ENCODE measurements at regions not wholly inside any gene's neighbourhood (a gene's known extent, or its start where the extent isn't known, plus 50 kb on each side); places are given as distances from the start of the nearest gene placed in this dataset.
"Not testable (repeated sequence)": the region's sequence is repeated elsewhere in the genome, so short reads cannot be mapped to it uniquely, and the experiment has no call there.

DNA sequence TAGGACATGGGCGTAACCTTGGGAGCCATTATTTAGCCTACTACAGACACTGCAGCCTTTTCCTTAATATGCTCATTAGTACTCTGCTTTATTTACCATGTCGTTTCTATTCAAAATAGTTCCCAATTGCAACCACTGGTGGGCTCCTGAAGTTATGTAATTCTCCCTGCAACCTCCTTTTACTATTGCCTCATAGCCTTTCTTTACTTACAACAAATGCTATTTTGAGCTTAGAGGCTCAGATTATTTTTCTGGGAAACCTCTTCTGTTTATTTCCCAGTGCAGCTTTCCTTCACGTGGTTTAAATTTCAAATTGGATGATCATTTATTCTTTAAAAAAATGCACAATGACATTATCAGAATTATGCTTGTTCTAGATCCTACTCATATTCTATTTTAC lies 492.3 kb upstream of the TMEFF2 start (continued):
- no peak for TF ChIP-seq ZNF570 (CRISPR knock-in tag; IDR thresholded peaks at IDR 0.05; ENCODE audit: borderline replicate concordance)
- TF ChIP-seq NR2F1 (CRISPR knock-in tag; IDR thresholded peaks at IDR 0.05), result no peak
- TF ChIP-seq, protein P1, sequence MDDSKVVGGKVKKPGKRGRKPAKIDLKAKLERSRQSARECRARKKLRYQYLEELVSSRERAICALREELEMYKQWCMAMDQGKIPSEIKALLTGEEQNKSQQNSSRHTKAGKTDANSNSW (CRISPR knock-in tag; IDR thresholded peaks at IDR 0.05; ENCODE audit: borderline replicate concordance), result no peak
- no peak for TF ChIP-seq TGIF2 (CRISPR knock-in tag; IDR thresholded peaks at IDR 0.05)
- TF ChIP-seq TEAD3 (CRISPR knock-in tag; optimal IDR thresholded peaks at IDR 0.05; ENCODE audit: borderline replicate concordance), result no peak
- no peak for TF ChIP-seq ZNF543 (CRISPR knock-in tag; IDR thresholded peaks at IDR 0.05)

DNA sequence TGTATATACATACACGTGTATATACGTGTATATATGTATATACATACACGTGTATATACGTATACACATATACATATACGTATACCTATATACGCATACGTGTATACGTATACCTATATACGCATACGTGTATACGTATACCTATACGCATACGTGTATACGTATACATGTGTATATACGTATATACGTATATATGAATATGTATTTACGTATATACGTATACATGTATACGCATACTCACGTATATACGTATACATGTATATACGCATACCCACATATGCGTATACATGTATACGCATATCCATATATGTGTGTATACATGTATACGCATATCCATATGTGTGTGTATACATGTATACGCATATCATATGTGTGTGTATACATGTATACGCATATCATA lies 487.8 kb upstream of the TMEFF2 start:
- H3K9me3 ChIP-seq (ENCODE audit: low read length); H3K27me3 ChIP-seq (ENCODE audit: control insufficient read depth in 1 of 2, insufficient read depth in 2 of 2, low read length in 2 of 2); ATAC-seq; intact Hi-C loops (cut with micrococcal nuclease; ENCODE audit: unreplicated experiment); H2AFZ ChIP-seq (ENCODE audit: low read length); H3K27ac ChIP-seq (ENCODE audit: extremely low read length, insufficient read depth, low read length); in situ Hi-C loops (cut with HindIII; ENCODE audit: extremely low pct_ligation_motif_present, low pct_unique_long_range_greater_than_20kb); H4K20me1 ChIP-seq (ENCODE audit: insufficient read depth, low read length); H3K79me2 ChIP-seq (ENCODE audit: insufficient read depth, low read length); CTCF ChIA-PET (ENCODE audit: low intra/inter-chr PET ratio, low total read pairs); H3K9ac ChIP-seq (ENCODE audit: insufficient read depth, low read depth, low read length); FAIRE-seq; POLR2A ChIA-PET; H3K4me3 ChIP-seq (replicated peaks in 1 of 3; ENCODE audit: insufficient read depth in 1 of 3, low read depth in 2 of 3, low read length in 3 of 3); H3K4me2 ChIP-seq (ENCODE audit: low read depth, low read length); BruUV-seq (replicated peaks); H3K36me3 ChIP-seq (replicated peaks in 1 of 2; ENCODE audit: control insufficient read depth in 1 of 2, insufficient read depth in 2 of 2, low read length in 2 of 2); DNase-seq (ENCODE audit: low spot score); H3K4me1 ChIP-seq (ENCODE audit: insufficient read depth, low read length): not testable (repeated sequence)
- WGBS (ENCODE audit: low lambda C conversion rate), result 96% methylated on average over 27 of the region's 27 CpGs

DNA sequence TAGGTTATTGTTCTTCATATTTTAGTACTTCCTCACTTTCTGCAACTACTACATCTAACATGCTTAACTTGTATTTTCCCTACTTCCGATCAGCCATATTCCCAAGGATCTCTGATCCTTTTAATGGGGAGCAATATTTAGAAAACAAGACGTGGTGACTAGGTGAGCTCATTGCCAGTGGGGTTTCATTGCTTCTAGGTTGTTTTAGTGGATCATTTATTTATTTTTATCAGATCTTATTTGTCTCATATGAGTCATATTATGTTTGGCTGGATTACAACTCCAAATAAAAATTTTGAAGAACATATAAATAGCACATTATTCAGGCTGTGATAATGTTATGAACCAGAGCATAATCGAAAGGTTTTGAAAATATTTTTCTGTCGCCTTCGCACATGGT lies 480.9 kb upstream of the TMEFF2 start:
- H3K27ac ChIP-seq (ENCODE audit: extremely low read length, insufficient read depth, low read length), result no peak overlapping the region
- POLR2A ChIA-PET, result no interaction called here
- FAIRE-seq, result no peak
- no peak for TF ChIP-seq ZNF124 (CRISPR knock-in tag; IDR thresholded peaks at IDR 0.05)
- TF ChIP-seq, protein P2, sequence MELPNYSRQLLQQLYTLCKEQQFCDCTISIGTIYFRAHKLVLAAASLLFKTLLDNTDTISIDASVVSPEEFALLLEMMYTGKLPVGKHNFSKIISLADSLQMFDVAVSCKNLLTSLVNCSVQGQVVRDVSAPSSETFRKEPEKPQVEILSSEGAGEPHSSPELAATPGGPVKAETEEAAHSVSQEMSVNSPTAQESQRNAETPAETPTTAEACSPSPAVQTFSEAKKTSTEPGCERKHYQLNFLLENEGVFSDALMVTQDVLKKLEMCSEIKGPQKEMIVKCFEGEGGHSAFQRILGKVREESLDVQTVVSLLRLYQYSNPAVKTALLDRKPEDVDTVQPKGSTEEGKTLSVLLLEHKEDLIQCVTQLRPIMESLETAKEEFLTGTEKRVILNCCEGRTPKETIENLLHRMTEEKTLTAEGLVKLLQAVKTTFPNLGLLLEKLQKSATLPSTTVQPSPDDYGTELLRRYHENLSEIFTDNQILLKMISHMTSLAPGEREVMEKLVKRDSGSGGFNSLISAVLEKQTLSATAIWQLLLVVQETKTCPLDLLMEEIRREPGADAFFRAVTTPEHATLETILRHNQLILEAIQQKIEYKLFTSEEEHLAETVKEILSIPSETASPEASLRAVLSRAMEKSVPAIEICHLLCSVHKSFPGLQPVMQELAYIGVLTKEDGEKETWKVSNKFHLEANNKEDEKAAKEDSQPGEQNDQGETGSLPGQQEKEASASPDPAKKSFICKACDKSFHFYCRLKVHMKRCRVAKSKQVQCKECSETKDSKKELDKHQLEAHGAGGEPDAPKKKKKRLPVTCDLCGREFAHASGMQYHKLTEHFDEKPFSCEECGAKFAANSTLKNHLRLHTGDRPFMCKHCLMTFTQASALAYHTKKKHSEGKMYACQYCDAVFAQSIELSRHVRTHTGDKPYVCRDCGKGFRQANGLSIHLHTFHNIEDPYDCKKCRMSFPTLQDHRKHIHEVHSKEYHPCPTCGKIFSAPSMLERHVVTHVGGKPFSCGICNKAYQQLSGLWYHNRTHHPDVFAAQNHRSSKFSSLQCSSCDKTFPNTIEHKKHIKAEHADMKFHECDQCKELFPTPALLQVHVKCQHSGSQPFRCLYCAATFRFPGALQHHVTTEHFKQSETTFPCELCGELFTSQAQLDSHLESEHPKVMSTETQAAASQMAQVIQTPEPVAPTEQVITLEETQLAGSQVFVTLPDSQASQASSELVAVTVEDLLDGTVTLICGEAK (IDR thresholded peaks at IDR 0.05), result no peak
- TF ChIP-seq, protein P2 (CRISPR knock-in tag; IDR thresholded peaks at IDR 0.05), result no peak

More for the DNA sequence above, 480.9 kb upstream of the TMEFF2 start:
- Histone ChIP-seq H3K4me1 (ENCODE audit: insufficient read depth, low read length) (no peaks in the 10 kb centered on the region), H4K20me1 (ENCODE audit: insufficient read depth, low read length) (no peaks in the 10 kb centered on the region), H2AFZ (ENCODE audit: low read length) (no peak overlapping the region), H3K9me3 (ENCODE audit: low read length) (no peaks in the 10 kb centered on the region), H3K4me3 (replicated peaks in 1 of 3; ENCODE audit: insufficient read depth in 1 of 3, low read depth in 2 of 3, low read length in 3 of 3) (no peak overlapping the region), H3K4me2 (ENCODE audit: low read depth, low read length) (no peak overlapping the region), H3K79me2 (ENCODE audit: insufficient read depth, low read length) (no peaks in the 10 kb centered on the region), H3K36me3 (replicated peaks in 1 of 2; ENCODE audit: control insufficient read depth in 1 of 2, insufficient read depth in 2 of 2, low read length in 2 of 2) (no peaks in the 10 kb centered on the region), H3K9ac (ENCODE audit: insufficient read depth, low read depth, low read length) (no peak overlapping the region), H3K27me3 (ENCODE audit: control insufficient read depth in 1 of 2, insufficient read depth in 2 of 2, low read length in 2 of 2) (no peaks in the 10 kb centered on the region)
- in situ Hi-C loops (cut with HindIII; ENCODE audit: extremely low pct_ligation_motif_present, low pct_unique_long_range_greater_than_20kb) (no loop called here), intact Hi-C loops (cut with micrococcal nuclease; ENCODE audit: unreplicated experiment) (no loop called here)
- CTCF ChIA-PET (ENCODE audit: low intra/inter-chr PET ratio, low total read pairs), result no interaction called here
- ATAC-seq (no peak), DNase-seq (ENCODE audit: low spot score) (no peak)
- WGBS (ENCODE audit: low lambda C conversion rate), result 45% methylated on average over 5 of the region's 5 CpGs
- no TSS peak for BruUV-seq (replicated peaks)
